ENCODE measurements at regions not wholly inside any gene's neighbourhood (a gene's known extent, or its start where the extent isn't known, plus 50 kb on each side); places are given as distances from the start of the nearest gene placed in this dataset.

GRCh38 chr6:74932232-74932888 is 273.5 kb downstream of the COL12A1 start:
- Histone ChIP-seq H3K9me3 (no peaks in the 10 kb centered on the region), H3K27me3 (replicated peaks in 1 of 7) (no peaks in the 10 kb centered on the region), H3K27ac (no peak overlapping the region), H3K36me3 (no peaks in the 10 kb centered on the region), H3K4me3 (no peak overlapping the region), H3K4me1 (no peaks in the 10 kb centered on the region)
- no peak for TF ChIP-seq CTCF (IDR thresholded peaks at IDR 0.05 in 8 of 11, conservative IDR thresholded peaks at IDR 0.05 in 3 of 11)
- TF ChIP-seq POLR2AphosphoS5 (IDR thresholded peaks at IDR 0.05): no peak
- no peak for TF ChIP-seq POLR2A (IDR thresholded peaks at IDR 0.05)
- 47 to 57% (median 54%) methylated on average over 4 of the region's 4 CpGs for WGBS, 5 donors
- intact Hi-C loops (cut with DNase I; ENCODE audit: low total_unique reads): no loop called here
- no peak for DNase-seq

GRCh38 chr6:74931558-74931957 is 274.3 kb downstream of the COL12A1 start:
- TF ChIP-seq CTCF (IDR thresholded peaks at IDR 0.05 in 8 of 11, conservative IDR thresholded peaks at IDR 0.05 in 3 of 11): no peak
- no peak for TF ChIP-seq POLR2AphosphoS5 (IDR thresholded peaks at IDR 0.05)
- TF ChIP-seq POLR2A (IDR thresholded peaks at IDR 0.05): no peak
- 41 to 93% (median 85%) methylated on average over 1 of the region's 1 CpG for WGBS, 5 donors

GRCh38 chr6:74928203-74928602 is 277.6 kb downstream of the COL12A1 start:
- Histone ChIP-seq H3K9me3 (no peaks in the 10 kb centered on the region), H3K27ac (no peak overlapping the region), H3K4me3 (no peak overlapping the region), H3K4me1 (no peaks in the 10 kb centered on the region), H3K27me3 (replicated peaks in 1 of 7) (no peaks in the 10 kb centered on the region), H3K36me3 (no peaks in the 10 kb centered on the region)
- no peak for TF ChIP-seq POLR2A (IDR thresholded peaks at IDR 0.05)
- TF ChIP-seq POLR2AphosphoS5 (IDR thresholded peaks at IDR 0.05): no peak
- TF ChIP-seq CTCF (IDR thresholded peaks at IDR 0.05 in 8 of 11, conservative IDR thresholded peaks at IDR 0.05 in 3 of 11): no peak
- no peak for DNase-seq
- intact Hi-C loops (cut with DNase I; ENCODE audit: low total_unique reads): no loop called here
- WGBS, 5 donors: 65 to 81% (median 72%) methylated on average over 4 of the region's 4 CpGs

More at GRCh38 chr6:74931558-74931957, 274.3 kb downstream of the COL12A1 start:
- H3K27me3 ChIP-seq (replicated peaks in 1 of 7): no peaks in the 10 kb centered on the region
- no peaks in the 10 kb centered on the region for H3K4me1 ChIP-seq
- H3K36me3 ChIP-seq: no peaks in the 10 kb centered on the region
- DNase-seq: no peak
- intact Hi-C loops (cut with DNase I; ENCODE audit: low total_unique reads): no loop called here
- no peak overlapping the region for H3K27ac ChIP-seq
- no peak overlapping the region for H3K4me3 ChIP-seq
- H3K9me3 ChIP-seq: no peaks in the 10 kb centered on the region

GRCh38 chr6:74927299-74927698 is 278.6 kb downstream of the COL12A1 start:
- Histone ChIP-seq H3K9me3 (no peaks in the 10 kb centered on the region), H3K4me3 (no peak overlapping the region), H3K27ac (no peak overlapping the region), H3K36me3 (no peaks in the 10 kb centered on the region), H3K4me1 (no peaks in the 10 kb centered on the region), H3K27me3 (replicated peaks in 1 of 7) (no peaks in the 10 kb centered on the region)
- no peak for TF ChIP-seq POLR2AphosphoS5 (IDR thresholded peaks at IDR 0.05)
- no peak for TF ChIP-seq CTCF (IDR thresholded peaks at IDR 0.05 in 8 of 11, conservative IDR thresholded peaks at IDR 0.05 in 3 of 11)
- TF ChIP-seq POLR2A (IDR thresholded peaks at IDR 0.05): no peak
- WGBS, 5 donors: 69 to 90% (median 79%) methylated on average over 3 of the region's 3 CpGs
- no peak for DNase-seq
- intact Hi-C loops (cut with DNase I; ENCODE audit: low total_unique reads): no loop called here
